Muscle of back (tissue), 3 donors: ENCODE measurements at regions not wholly inside any gene's neighbourhood (a gene's known extent, or its start where the extent isn't known, plus 50 kb on each side); places are given as distances from the start of the nearest gene placed in this dataset.
A peak's percentile ranks its signal among the peaks of the same experiment; 100 is the strongest.
"Not testable (repeated sequence)": the region's sequence is repeated elsewhere in the genome, so short reads cannot be mapped to it uniquely, and the experiment has no call there.

Experiments used
- DNase-seq, 3 donors: peaks; one replicate each; pipeline versions ENCODE4 v3.0.0 to v3.0.0-alpha.2; 2013

DNA sequence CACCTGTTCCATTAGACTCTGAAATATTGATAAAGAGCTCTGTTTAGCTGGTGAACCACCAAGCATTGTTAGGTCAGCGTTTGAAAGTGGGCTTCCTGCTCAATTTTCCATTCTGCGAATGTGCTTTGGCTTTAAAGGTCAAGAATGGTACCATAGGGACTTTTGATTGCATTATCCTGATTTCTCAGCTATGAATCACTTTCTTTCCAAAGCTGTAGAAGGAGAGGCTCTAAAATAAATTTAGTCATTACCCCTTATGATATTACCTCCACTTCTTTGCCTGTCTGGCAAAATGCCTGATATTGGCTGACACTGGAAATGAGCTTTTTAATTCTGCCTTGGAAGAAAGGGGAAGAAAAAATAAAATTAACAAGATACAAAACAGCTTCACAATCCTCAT is 237.2 kb upstream of the CTNND2 start:
- no peak for DNase-seq

DNA sequence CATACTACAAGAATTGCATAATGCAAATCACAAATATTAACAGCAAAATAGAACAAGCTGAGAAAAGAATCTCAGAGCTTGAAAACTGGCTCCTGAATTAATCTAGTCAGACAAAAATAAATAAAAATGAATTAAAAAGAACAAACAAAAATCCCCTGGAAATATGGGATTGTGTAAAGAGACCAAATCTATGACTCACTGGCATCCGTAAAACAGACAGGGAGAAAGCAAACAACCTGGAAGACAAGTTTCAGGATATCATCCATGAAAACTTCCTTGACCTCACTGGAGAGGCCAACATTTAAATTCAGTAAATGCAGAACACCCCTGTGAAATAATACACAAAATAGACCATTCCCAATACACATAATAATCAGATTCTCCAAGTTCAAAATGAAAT is 229.3 kb upstream of the CTNND2 start:
- no peak for DNase-seq

DNA sequence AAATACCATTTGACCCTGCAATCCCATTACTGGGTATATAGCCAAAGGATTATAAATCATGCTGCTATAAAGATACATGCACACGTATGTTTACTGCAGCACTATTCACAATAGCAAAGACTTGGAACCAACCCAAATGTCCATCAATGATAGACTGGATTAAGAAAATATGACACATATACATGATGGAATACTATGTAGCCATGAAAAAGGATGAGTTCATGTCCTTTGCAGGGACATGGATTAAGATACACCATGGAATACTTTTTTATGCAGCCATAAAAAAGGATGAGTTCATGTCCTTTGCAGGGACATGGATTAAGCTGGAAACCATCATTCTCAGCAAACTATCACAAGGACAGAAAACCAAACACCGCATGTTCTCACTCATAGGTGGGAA is 226.8 kb upstream of the CTNND2 start:
- DNase-seq: not testable (repeated sequence)

DNA sequence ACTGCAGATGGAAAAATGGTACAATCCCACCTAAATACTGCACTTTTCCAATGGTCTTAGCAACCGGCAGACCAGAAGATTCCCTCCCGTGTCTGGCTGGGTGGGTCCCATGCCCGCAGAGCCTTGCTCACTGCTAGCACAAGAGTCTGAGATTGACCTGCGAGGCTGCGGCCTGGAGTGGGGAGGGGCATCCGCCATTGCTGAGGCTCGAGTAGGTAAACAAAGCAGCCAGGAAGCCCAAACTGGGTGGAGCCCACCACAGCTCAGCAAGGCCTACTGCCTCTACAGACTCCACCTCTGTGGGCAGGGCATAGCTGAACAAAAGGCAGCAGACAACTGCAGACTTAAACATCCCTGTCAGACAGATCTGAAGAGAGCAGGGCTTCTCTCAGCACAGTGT is 221.6 kb upstream of the CTNND2 start:
- DNase-seq: no peak

DNA sequence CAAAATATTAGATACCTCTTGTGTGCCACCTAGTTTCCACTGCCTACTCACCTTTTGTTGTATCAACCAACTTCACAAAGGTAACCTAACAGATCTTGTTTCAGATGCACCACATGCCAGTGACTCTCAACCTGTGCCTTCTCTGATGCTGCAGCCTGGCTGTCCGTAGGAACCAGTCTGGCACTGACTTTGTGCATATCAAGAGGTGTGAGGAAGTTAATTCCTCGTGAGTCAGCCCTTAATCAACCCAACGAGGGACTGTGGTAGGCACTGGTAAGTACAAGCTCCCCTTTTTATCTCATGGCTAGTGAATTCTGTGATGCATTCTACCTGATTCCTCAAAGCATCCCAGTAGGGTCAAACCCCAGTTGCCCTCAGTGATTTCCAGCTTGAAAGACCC is 215.4 kb upstream of the CTNND2 start:
- no peak for DNase-seq

DNA sequence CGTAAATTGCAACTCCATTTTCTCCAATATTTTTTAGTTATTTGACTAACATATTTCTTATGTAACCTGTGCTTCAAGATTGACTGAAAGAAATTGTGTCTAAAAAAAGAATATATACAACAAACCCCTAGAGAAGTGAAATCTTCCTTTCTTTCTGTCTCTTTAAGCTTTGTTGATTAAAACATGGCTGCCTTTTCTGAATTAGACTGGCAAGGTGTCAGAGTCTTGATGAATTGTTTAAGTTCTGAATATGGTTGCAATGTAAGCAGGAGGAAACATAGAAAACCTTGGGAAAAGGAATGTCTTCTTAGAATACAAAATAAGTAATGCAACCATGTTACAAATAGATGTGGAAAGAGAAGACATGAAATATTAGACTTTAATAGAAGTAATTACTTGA is 209.8 kb upstream of the CTNND2 start:
- DNase-seq: no peak

DNA sequence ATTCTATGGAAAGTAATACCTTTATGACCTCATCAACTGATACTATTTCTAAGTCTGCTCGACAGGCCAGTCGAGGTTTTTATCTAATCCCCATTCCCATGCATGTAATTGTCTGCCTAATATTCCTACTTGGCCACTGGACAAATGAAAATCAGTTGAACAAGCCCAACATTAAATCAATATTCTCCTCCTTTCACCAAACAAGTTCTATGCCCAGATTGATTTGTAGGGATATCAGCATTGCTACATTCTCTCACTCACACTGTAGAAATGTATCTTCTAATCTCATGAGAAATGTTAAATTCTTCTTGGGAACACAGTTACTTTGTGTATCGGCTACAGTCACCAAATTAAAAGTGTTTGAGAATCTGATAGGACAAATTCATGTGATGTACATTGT is 208.8 kb upstream of the CTNND2 start:
- DNase-seq: no peak

DNA sequence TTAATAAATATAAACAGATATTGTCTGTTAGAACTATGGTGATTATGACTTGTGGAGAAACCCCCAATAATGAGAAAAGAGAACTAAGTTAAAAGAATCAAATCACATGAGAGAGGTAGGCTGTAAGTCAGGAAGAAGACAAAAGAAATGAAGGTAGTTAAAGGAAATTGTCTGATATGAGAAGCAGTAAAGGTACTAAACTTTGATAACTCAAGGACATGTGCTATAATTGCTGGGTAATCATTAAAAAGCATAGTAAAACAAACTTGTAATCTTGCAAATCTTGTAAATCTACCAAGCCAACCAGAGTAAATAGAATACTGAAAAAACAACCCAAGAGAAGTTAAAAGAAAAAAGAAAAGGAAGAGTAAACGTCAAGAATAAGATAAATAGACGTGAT is 207.0 kb upstream of the CTNND2 start:
- DNase-seq: no peak

DNA sequence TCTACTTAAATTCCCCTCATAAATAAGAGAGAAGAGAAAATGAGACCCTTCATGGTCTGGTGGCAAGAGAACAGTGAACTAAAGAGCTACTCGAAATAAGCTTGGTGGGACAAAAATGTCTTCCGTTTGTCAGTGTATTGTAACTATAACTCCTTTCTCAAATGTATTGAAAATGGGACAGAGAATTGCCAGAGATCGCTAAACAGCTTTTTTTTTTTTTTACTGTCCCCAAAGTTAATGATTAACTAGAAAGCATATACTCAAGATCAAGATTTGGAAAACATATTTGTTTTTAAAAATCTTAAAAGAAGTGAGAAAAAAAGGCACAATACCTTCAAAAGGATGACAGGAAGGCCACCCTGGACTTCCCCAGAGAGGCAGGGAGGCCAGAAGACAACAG is 206.4 kb upstream of the CTNND2 start:
- DNase-seq: no peak

DNA sequence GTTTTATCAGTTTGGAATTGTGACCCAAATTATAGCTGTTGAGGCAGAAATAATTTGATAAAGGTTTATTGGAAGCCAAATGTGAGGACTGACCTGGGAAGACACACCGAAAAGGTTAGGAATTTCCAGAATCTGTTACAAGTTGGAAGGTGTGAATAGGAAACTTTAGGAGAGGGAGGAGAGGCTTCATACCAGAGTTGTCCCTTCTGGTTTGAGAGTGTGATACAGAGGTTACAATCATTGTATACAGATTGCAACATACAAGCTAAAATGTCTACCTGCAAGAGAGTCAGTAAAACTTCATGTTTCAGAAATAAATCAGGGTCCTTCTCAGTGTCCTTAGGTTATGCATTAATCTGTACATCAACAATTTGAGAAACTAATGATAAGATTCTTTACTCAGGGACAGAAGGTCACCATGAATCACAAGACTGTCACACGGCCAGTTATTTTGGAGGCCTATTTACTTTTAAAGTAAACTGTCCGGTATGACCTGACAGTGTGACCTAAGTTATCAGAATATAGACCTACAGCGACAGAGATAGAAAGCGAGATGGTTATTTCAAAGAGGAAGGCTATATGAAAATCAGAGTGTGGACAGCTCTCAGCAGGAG is 204.9 kb upstream of the CTNND2 start:
- no peak for DNase-seq

DNA sequence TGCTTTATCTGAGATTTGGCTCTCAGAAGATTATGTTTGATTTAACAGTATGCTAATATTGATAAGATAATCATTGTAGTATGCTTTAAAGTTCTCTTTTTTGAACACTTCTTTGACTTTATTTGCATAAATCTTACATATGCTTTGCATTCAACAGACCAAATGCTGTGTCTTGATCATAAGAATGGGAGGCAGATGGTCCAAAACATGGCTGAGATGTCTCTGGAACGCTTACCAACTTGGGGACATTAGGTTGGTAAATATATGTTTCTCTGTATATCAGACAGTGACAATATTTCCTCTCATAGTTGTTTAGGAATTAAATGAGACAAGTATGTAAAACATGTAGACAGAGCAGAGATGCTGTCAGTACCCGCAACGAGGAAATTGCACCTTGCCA is 197.9 kb upstream of the CTNND2 start:
- no peak for DNase-seq

DNA sequence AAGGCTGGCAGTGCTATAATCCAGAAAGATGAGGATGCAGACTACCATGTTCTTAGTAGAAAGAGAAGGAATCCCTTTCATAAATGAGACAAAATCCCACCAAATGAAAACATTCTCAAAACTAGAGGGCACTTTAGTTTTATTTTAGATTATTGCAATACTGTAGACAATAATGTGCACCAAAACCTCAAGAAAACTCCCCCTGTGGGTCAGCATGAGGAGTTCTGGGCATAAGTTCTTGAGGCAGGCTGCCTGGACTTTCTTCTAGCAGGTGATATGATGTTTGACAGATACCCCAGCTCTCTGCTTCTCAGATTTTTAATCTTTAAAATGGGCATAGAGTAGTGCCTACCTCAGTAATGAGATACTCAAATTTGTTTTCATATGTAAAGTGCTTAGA is 196.3 kb upstream of the CTNND2 start:
- no peak for DNase-seq

DNA sequence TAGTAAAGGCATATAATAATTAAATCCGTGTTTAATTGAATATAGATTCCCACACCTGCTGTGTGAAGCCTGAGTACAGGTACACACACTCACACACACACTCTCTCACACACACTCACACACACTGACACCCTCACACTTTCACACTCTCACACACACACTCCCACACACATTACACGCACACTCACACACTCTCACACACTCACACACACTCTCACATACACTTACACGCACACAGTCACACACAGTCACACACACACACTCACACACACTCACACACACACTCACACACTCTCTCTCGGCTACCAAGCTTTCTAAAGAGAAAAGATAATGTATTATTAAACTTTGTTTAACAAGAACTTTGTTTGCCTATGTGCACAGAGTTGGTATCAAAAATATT is 195.1 kb upstream of the CTNND2 start:
- no peak for DNase-seq

DNA sequence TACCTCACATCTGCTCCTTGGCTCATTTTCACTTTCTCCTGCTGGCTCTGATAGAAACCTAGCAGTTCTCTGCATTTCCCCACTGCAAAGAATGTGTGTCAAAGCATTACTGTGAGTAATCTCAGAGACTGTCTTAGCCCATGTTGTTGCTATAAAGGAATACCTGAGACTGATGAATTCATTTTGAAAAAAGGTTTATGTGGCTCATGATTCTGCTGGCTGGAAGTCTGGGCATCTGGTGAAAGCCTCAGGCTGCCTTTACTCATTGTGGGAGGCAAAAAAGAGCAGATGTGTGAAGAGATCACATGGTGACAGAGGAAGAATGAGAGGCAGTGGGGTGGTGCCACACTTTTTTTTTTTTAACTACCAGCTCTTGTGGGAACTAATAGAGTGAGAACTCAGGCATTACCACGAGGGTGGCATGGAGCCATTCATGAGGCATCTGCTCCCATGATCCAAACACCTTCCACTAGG is 191.6 kb upstream of the CTNND2 start:
- no peak for DNase-seq

DNA sequence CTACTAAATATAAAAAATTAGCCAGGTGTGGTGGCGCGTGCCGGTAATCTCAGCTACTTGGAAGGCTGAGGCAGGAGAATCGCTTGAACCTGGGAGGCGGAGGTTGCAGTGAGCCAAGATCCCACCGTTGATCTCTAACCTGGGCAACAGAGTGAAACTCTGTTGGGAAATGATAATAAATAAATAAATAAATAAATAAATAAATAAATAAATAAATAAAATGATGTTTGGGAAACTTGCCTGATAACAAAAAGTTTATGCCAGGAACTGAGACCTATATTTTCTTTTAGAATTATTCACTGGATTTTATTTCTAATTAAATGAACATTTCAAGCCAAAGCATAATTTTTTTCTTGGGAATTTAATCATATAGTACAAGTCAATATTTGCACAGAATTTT is 189.3 kb upstream of the CTNND2 start:
- no peak for DNase-seq

DNA sequence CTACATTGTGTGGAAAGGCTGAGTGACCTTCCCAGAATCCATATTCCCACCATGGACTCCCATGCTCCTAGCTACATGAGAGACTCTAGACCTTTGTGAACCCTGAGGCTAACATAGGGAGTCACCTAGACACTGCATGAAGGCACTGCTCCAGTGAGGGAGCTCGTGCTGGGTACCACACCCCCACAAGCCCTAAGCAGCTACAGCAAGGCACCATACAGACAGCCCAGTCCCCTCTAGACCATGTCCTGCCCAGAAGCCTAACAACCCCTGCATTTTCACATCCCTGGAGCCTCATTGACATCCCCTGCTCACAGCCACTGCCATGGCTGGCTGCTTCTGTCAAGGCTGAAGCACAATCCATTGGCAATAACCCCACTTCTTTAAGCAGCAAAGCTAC is 176.5 kb upstream of the CTNND2 start:
- no peak for DNase-seq

DNA sequence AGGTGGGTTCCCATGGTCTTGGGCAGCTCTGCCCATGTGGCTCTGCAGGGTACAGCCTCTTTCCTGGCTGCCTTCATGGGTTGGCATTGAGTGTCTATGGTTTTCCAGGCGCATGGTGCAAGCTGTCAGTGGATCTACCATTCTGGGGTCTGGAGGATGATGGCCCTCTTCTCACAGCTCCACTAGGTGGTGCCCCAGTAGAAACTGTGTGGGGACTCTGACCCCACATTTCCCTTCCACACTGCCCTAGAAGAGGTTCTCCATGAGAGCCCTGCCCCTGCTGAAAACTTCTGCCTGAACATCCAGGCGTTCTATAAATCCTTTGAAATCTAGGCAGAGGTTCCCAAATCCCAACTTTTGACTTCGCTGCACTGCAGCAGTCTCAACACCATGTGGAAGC is 174.0 kb upstream of the CTNND2 start:
- not testable (repeated sequence) for DNase-seq

DNA sequence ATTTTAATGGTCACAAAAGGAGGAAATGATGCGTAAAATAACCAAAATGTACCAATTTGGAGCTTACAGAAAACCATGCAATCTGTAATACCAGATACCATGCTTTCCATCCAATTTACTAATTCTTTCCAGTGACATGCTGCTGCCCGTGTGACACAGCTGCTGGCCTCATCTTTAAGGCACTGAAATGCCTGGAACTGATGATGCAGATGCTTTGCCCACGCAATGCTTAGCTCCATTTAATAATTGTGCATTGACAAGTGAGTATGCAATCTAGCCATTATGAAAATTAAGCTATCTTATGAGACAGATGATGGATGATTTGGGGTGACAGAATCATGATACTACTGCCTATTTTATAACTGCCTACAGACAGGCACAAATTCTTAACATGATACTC is 169.2 kb upstream of the CTNND2 start:
- DNase-seq: no peak

DNA sequence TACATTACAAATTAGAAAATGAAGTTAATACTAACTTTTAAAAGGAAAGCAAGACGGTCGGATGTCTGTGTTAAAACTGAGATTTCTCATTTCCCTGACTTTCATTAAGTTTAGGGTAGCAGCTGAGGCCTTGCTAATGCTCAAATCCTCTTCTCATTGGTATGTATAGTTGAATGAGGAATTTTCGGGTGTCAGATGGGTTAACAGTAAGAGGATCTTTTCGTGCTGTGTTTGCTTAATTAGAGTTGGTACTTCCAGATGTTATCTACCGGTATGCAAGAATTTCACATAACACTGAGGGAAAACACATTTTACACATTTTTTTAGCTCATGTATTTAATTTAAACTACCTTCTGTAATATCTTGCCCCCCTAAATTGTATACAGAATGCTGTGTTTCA is 168.2 kb upstream of the CTNND2 start:
- no peak for DNase-seq

DNA sequence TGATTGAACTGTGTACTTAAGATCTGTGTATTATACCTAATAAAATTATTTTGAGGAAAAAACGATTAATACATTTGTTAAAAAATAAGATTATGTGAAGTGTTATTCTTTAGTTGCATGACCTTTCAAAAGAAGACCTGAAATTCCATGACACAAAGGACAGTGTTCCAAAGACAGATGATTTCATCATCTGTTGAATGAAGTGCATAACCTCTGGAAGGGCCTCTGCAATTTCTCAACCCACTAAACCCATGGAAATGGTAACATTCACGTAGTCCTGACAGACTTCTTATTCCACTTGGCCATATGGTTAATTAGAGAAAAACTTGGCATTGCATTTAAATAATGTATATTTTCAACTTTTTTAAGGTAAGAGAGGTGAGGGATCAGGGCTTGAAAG is 167.2 kb upstream of the CTNND2 start:
- DNase-seq: no peak

DNA sequence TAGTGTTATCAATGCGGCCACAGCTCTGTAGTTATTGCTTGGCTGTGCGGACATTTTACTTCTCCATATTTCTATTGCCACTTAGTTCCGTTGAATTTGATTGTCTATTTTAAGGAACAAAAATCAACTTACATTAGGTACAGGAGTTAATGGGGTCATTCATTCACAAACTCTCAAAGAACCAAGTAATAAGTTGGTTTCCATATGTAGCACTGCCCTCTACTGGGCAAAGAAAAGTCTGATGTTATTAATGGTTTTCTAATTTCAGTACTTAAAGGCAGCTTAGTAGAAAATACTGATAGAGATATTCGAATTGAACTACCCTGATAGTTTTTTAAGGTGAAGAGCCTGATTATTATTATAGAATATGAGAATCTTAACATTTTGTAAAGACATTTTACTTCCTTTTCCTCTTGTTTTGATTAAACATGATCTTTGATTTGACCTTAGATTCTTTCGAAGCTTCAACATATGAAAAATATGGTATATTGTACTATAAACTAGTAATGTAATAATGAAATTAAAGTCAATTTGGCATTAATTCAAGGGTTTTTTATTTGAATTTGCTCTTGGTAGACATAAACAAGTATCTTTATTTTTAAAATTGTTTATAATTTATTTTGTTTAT is 119.5 kb upstream of the CTNND2 start:
- DNase-seq: peak; percentile 29 to 47 (median 31)

DNA sequence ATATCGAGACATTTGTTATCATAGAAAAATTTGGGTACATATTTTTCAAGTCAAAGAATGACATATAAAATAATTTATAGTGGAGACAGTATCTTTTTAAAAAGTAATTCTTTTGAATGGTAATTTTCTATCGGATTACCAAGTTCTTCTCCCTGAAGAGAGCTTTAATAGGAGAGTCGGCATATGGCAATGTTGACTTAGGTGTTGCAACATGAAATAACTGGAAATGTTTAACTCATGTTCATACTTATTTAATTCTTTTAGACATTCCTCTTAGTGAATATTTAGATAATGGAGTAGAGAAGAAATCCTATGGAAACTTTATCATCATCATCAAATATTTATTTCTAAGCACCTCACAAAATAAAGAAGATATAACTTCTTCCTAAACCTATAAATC is 118.2 kb upstream of the CTNND2 start:
- DNase-seq: no peak

DNA sequence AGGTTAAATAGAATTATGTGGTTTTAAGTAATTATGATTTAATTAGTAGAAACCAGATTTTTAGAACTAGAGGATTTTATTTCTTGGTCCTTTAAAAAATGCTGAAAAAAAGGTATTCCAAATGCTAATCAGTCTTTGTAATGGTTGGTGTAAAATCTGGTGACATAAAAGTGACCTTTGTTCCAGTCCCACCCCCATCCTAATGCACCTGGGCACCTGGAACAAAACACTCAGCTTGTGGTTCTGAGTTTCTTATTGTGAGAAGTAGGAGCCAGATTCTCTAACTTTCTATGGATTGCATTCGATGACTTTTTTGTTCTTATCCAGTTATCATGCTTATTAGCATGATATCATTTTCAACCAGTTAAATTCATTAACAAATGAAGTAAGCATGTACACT is 115.1 kb upstream of the CTNND2 start:
- DNase-seq: no peak

DNA sequence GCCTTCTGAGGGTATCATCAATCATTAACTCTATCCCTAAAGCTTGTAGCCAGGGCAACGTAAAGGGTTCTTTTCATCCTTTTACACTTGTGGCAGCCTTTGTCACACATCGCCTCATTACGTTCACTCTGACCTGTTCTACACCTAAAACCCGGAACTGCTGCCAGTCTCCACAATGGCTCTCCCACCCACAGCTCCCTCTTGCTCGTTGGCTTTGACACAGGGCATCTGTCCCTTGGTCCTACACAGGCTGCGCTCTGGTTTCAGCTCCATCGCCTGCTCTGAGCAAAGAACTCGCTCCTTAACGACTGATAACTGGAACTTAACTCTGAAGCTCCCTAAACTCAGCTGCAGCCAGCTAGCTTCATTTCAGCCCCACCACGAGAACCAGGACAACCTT is 112.8 kb upstream of the CTNND2 start:
- no peak for DNase-seq
